Mesothelial cell of epicardium (in vitro differentiated cells): ENCODE measurements at regions not wholly inside any gene's neighbourhood (a gene's known extent, or its start where the extent isn't known, plus 50 kb on each side); places are given as distances from the start of the nearest gene placed in this dataset.

ENCODE experiments used
- DNase-seq, 2 experiments: peaks; one replicate each; pipeline ENCODE4 v3.0.0; 2021; ENCODE audit warnings: low spot score in 2 of 2; ENCODE audit not compliant: unreplicated experiment in 2 of 2
- H3K27ac Mint-ChIP-seq: 2 replicates; pipeline ENCODE4 v1.8.0; 2021; ENCODE audit warnings: mixed read lengths
- H3K27me3 Mint-ChIP-seq: 2 replicates; pipeline ENCODE4 v1.8.0; 2021; ENCODE audit warnings: low read depth, mixed read lengths
- H3K36me3 Mint-ChIP-seq: 2 replicates; pipeline ENCODE4 v1.8.0; 2021; ENCODE audit warnings: mixed read lengths
- H3K4me1 Mint-ChIP-seq: 2 replicates; pipeline ENCODE4 v1.8.0; 2021; ENCODE audit warnings: mixed read lengths
- H3K4me3 Mint-ChIP-seq: 2 replicates; pipeline ENCODE4 v1.8.0; 2021; ENCODE audit warnings: mild to moderate bottlenecking, moderate library complexity, mixed read lengths
- H3K9me3 Mint-ChIP-seq: 2 replicates; pipeline ENCODE4 v1.8.0; 2021; ENCODE audit warnings: mixed read lengths
- CTCF ChIP-seq: fragments of 200-600 bp; sonication (generic); IDR thresholded peaks from one replicate; pipeline ENCODE4 v1.5.0; 2021; ENCODE audit warnings: antibody characterized with exemption; ENCODE audit not compliant: unreplicated experiment

- no peak overlapping the region for H3K27ac Mint-ChIP-seq
- TF ChIP-seq CTCF = no peak
- H3K4me1 Mint-ChIP-seq = peaks cover 17% of the 10 kb centered on the region
- H3K27me3 Mint-ChIP-seq = no peaks in the 10 kb centered on the region
- no peaks in the 10 kb centered on the region for H3K9me3 Mint-ChIP-seq
- DNase-seq = no peak
- no peaks in the 10 kb centered on the region for H3K36me3 Mint-ChIP-seq
- no peak overlapping the region for H3K4me3 Mint-ChIP-seq
Measured at GRCh38 chr5:67515762-67516161, 319.2 kb upstream of the CD180 start.

GRCh38 chr5:67515020-67515689 is 318.6 kb upstream of the CD180 start:
- Mint-ChIP-seq H3K4me1 (peaks cover 17% of the 10 kb centered on the region), H3K27me3 (no peaks in the 10 kb centered on the region), H3K9me3 (no peaks in the 10 kb centered on the region), H3K4me3 (no peak overlapping the region), H3K27ac (no peak overlapping the region), H3K36me3 (no peaks in the 10 kb centered on the region)
- TF ChIP-seq CTCF = no peak
- DNase-seq = no peak

- Mint-ChIP-seq H3K27me3 (no peaks in the 10 kb centered on the region), H3K9me3 (peaks cover 6% of the 10 kb centered on the region), H3K36me3 (no peaks in the 10 kb centered on the region), H3K4me1 (peaks cover 17% of the 10 kb centered on the region), H3K4me3 (no peak overlapping the region), H3K27ac (no peak overlapping the region)
- no peak for TF ChIP-seq CTCF
- no peak for DNase-seq
Measured at GRCh38 chr5:67512758-67513157, 316.2 kb upstream of the CD180 start.

- TF ChIP-seq CTCF = no peak
- H3K4me1 Mint-ChIP-seq = peaks cover 13% of the 10 kb centered on the region
- no peak overlapping the region for H3K4me3 Mint-ChIP-seq
- H3K36me3 Mint-ChIP-seq = no peaks in the 10 kb centered on the region
- H3K27me3 Mint-ChIP-seq = no peaks in the 10 kb centered on the region
- no peak overlapping the region for H3K27ac Mint-ChIP-seq
- no peak for DNase-seq
- peaks cover 6% of the 10 kb centered on the region for H3K9me3 Mint-ChIP-seq
Measured at GRCh38 chr5:67511911-67512310, 315.3 kb upstream of the CD180 start.

GRCh38 chr5:67510204-67510603 is 313.6 kb upstream of the CD180 start:
- H3K9me3 Mint-ChIP-seq = peaks cover 6% of the 10 kb centered on the region
- H3K27me3 Mint-ChIP-seq = no peaks in the 10 kb centered on the region
- no peak overlapping the region for H3K4me3 Mint-ChIP-seq
- peaks cover 20% of the 10 kb centered on the region for H3K4me1 Mint-ChIP-seq
- H3K36me3 Mint-ChIP-seq = no peaks in the 10 kb centered on the region
- DNase-seq = no peak
- no peak overlapping the region for H3K27ac Mint-ChIP-seq
- TF ChIP-seq CTCF = no peak
